ENCODE measurements at regions not wholly inside any gene's neighbourhood (a gene's known extent, or its start where the extent isn't known, plus 50 kb on each side); places are given as distances from the start of the nearest gene placed in this dataset.
"Not testable (repeated sequence)": the region's sequence is repeated elsewhere in the genome, so short reads cannot be mapped to it uniquely, and the experiment has no call there.

GRCh38 chr14:49946320-49947141, 53.6 kb downstream of the ARF6 start:
- peak in 5 of 56 donors; percentile 1 to 15 (median 2) for DNase-seq

- no peak for DNase-seq
Measured at GRCh38 chr14:49947506-49947905, 54.6 kb downstream of the ARF6 start.

GRCh38 chr14:49950275-49951228, 57.7 kb downstream of the ARF6 start:
- no peak for DNase-seq

GRCh38 chr14:49951229-49951607, 58.3 kb downstream of the ARF6 start:
- no peak for DNase-seq

GRCh38 chr14:49951691-49952345, 58.9 kb downstream of the ARF6 start:
- DNase-seq = no peak

GRCh38 chr14:49953196-49953595, 60.3 kb downstream of the ARF6 start:
- DNase-seq = no peak

GRCh38 chr14:49954171-49954631, 61.3 kb downstream of the ARF6 start:
- no peak for DNase-seq

- DNase-seq = no peak
Measured at GRCh38 chr14:49955024-49955423, 62.1 kb downstream of the ARF6 start.

GRCh38 chr14:49957089-49957852, 64.4 kb downstream of the ARF6 start:
- DNase-seq = no peak

GRCh38 chr14:49959822-49960408, 67.0 kb downstream of the ARF6 start:
- peak in 1 of 56 donors; percentile 7 for DNase-seq

- no peak for DNase-seq
Measured at GRCh38 chr14:49960453-49960852, 67.6 kb downstream of the ARF6 start.

- DNase-seq = peak in 3 of 56 donors; percentile 4 to 18 (median 5)
Measured at GRCh38 chr14:49961270-49962222, 68.7 kb downstream of the ARF6 start.

GRCh38 chr14:49962621-49963020, 69.7 kb downstream of the ARF6 start:
- DNase-seq = peak in 26 of 56 donors; percentile 2 to 73 (median 22)

- not testable (repeated sequence) for DNase-seq
Measured at GRCh38 chr14:49965068-49965651, 72.3 kb downstream of the ARF6 start.

GRCh38 chr14:49966304-49966809, 73.5 kb downstream of the ARF6 start:
- DNase-seq = no peak

GRCh38 chr14:49966971-49967630, 74.2 kb downstream of the ARF6 start:
- DNase-seq = no peak

- DNase-seq = no peak
Measured at GRCh38 chr14:49969961-49970360, 77.1 kb downstream of the ARF6 start.

Data from nucleus accumbens (tissue), 56 donors.